KBM-7 (cell line): ENCODE measurements at regions not wholly inside any gene's neighbourhood (a gene's known extent, or its start where the extent isn't known, plus 50 kb on each side); places are given as distances from the start of the nearest gene placed in this dataset.
A peak's percentile ranks its signal among the peaks of the same experiment; 100 is the strongest.

ENCODE experiments used
- DNase-seq: peaks from one replicate; pipeline ENCODE4 v3.0.0-alpha.2; 2015
- in situ Hi-C: fragments of 300-500 bp; cut with MboI; formaldehyde crosslinking; loops from 2 replicates; pipeline ENCODE4 v1.14.3; 2020; ENCODE audit warnings: low sequenced_read_pairs, low pct_unique_long_range_greater_than_20kb, mixed read lengths

- in situ Hi-C loops, result loop anchor here (25.0 kb wide), 1 partner anchor 95 kb away; no protein-coding TSS in a partner anchor
- peak; percentile 67 for DNase-seq
These were observed 87.8 kb upstream of the VPREB1 start for GRCh38 chr22:22156716-22157347.

GRCh38 chr22:22156348-22156715 is 88.3 kb upstream of the VPREB1 start:
- in situ Hi-C loops, result loop anchor here (25.0 kb wide), 1 partner anchor 94 kb away; no protein-coding TSS in a partner anchor
- no peak for DNase-seq

GRCh38 chr22:22155607-22156006 is 89.0 kb upstream of the VPREB1 start:
- in situ Hi-C loops, result loop anchor here (25.0 kb wide), 1 partner anchor 93 kb away; no protein-coding TSS in a partner anchor
- DNase-seq, result no peak

GRCh38 chr22:22155146-22155545 is 89.4 kb upstream of the VPREB1 start:
- in situ Hi-C loops, result loop anchor here (25.0 kb wide), 1 partner anchor 93 kb away; no protein-coding TSS in a partner anchor
- no peak for DNase-seq

GRCh38 chr22:22154040-22154439 is 90.5 kb upstream of the VPREB1 start:
- in situ Hi-C loops, result loop anchor here (25.0 kb wide), 1 partner anchor 92 kb away; no protein-coding TSS in a partner anchor
- DNase-seq, result no peak

- in situ Hi-C loops, result loop anchor here (25.0 kb wide), 1 partner anchor 89 kb away; no protein-coding TSS in a partner anchor
- DNase-seq, result no peak
These were observed 93.3 kb upstream of the VPREB1 start for GRCh38 chr22:22151308-22151707.

- in situ Hi-C loops, result loop anchor here (25.0 kb wide), 1 partner anchor 88 kb away; no protein-coding TSS in a partner anchor
- no peak for DNase-seq
These were observed 94.1 kb upstream of the VPREB1 start for GRCh38 chr22:22150457-22150856.

GRCh38 chr22:22148905-22149304 is 95.7 kb upstream of the VPREB1 start:
- no peak for DNase-seq

GRCh38 chr22:22144858-22145257 is 99.7 kb upstream of the VPREB1 start:
- no peak for DNase-seq

More at GRCh38 chr22:22148905-22149304, 95.7 kb upstream of the VPREB1 start:
- in situ Hi-C loops, result no loop called here

GRCh38 chr22:22143448-22143847 is 101.1 kb upstream of the VPREB1 start:
- no peak for DNase-seq
- in situ Hi-C loops, result no loop called here

More at GRCh38 chr22:22144858-22145257, 99.7 kb upstream of the VPREB1 start:
- in situ Hi-C loops, result no loop called here

- no peak for DNase-seq
- in situ Hi-C loops, result no loop called here
These were observed 101.9 kb upstream of the VPREB1 start for GRCh38 chr22:22142661-22143060.

- in situ Hi-C loops, result no loop called here
These were observed 102.6 kb upstream of the VPREB1 start for GRCh38 chr22:22141771-22142591.

GRCh38 chr22:22141031-22141430 is 103.6 kb upstream of the VPREB1 start:
- in situ Hi-C loops, result no loop called here
- DNase-seq, result no peak

More at GRCh38 chr22:22141771-22142591, 102.6 kb upstream of the VPREB1 start:
- DNase-seq, result no peak

GRCh38 chr22:22139364-22139763 is 105.2 kb upstream of the VPREB1 start:
- in situ Hi-C loops, result no loop called here
- DNase-seq, result no peak

GRCh38 chr22:22138915-22139314 is 105.7 kb upstream of the VPREB1 start:
- in situ Hi-C loops, result no loop called here

GRCh38 chr22:22137891-22138290 is 106.7 kb upstream of the VPREB1 start:
- no peak for DNase-seq
- in situ Hi-C loops, result no loop called here

More at GRCh38 chr22:22138915-22139314, 105.7 kb upstream of the VPREB1 start:
- DNase-seq, result no peak

GRCh38 chr22:22133910-22134309 is 110.7 kb upstream of the VPREB1 start:
- in situ Hi-C loops, result no loop called here
- no peak for DNase-seq

GRCh38 chr22:22130953-22131608 is 113.5 kb upstream of the VPREB1 start:
- no peak for DNase-seq
- in situ Hi-C loops, result no loop called here

- no peak for DNase-seq
These were observed 115.2 kb upstream of the VPREB1 start for GRCh38 chr22:22129387-22129786.

More at GRCh38 chr22:22129387-22129786, 115.2 kb upstream of the VPREB1 start:
- in situ Hi-C loops, result no loop called here
